ENCODE measurements at regions not wholly inside any gene's neighbourhood (a gene's known extent, or its start where the extent isn't known, plus 50 kb on each side); places are given as distances from the start of the nearest gene placed in this dataset.
"Not testable (repeated sequence)": the region's sequence is repeated elsewhere in the genome, so short reads cannot be mapped to it uniquely, and the experiment has no call there.

DNA sequence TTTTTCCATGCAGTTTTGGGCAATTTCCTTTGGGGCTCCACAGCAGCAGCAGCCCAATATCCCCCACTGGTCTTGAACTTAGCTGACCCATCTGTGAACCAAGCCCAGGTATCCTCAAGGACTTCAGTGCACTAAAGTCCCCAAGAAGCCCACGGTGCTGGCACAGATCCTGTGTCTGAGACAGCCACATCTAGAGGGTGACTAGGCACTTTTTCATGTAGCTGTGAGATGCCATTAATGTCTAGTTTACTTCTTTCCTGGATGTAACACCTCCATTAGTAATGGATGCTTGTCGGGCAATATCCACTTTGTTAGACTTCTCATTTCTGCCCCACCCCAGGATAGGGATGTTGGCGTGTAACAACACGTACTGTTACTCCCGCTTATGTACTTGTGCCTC is 117.9 kb downstream of the GPCPD1 start:
- DNase-seq: no peak

DNA sequence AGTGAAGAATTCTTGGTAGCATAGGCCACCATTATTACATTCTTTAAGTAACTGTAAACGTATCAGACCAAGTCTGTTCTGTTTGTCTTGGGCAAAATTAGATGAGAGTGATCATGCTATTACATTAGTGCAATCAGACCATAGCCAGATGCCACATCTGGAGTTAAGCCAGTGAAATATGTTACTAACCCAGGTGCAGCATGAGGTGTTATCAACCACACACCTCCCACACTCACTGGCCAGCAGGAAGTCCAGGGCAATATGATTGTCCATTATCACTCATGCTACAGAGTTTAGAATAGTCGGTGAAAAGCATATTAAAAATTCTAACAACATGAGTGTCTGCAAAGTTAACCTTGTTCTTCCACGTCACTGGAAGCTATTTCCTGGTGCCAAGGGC is 119.4 kb downstream of the GPCPD1 start:
- DNase-seq: no peak

- no peak for DNase-seq
Observed at GRCh38 chr20:5489601-5490000, 121.2 kb downstream of the GPCPD1 start.

- DNase-seq: no peak
Observed at GRCh38 chr20:5488823-5489222, 122.0 kb downstream of the GPCPD1 start.

GRCh38 chr20:5486377-5487054 is 124.3 kb downstream of the GPCPD1 start:
- no peak for DNase-seq

- no peak for DNase-seq
Observed at GRCh38 chr20:5484926-5485325, 125.9 kb downstream of the GPCPD1 start.

GRCh38 chr20:5484346-5484745 is 126.5 kb downstream of the GPCPD1 start:
- no peak for DNase-seq

GRCh38 chr20:5482791-5483190 is 128.0 kb downstream of the GPCPD1 start:
- DNase-seq: no peak

GRCh38 chr20:5481872-5482271 is 128.9 kb downstream of the GPCPD1 start:
- DNase-seq: no peak

DNA sequence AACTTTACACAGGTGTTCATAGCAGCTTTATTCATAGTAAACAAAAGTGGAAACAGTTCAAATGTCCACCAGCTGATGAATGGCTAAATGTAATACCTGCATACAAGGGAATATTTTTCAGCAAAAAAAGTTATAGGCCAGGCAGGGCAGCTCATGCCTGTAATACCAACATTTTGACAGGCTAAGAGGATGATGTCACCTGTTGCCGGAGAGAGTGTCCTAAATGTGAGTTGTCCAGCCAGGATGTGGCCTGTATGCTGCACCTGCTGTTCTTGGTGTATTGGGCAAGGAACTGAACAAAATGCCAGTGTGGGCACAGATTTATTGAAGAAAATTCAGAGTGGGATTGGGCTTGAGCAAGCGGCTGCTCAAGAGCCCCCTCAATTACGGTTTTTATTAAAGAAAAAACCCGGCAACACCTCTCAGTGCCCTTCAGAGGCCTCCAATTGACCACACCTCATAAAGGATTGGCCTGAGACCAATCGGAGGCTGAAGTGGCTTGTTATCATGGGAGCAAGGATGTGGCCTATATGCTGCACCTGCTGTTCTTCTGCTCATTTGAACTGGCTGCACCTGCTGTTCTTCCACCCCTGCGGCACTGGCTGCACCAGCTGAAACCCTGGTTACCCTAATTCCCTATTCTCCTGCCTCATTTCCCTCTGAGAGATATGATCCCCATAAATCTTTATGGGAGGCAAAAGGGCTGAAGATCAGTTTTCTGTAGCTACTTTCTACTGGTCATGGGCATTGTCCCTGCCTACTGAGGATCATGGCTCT is 129.8 kb downstream of the GPCPD1 start:
- no peak for DNase-seq

- DNase-seq: no peak
Observed at GRCh38 chr20:5474646-5475550, 135.9 kb downstream of the GPCPD1 start.

- not testable (repeated sequence) for DNase-seq
Observed at GRCh38 chr20:5471866-5472265, 138.9 kb downstream of the GPCPD1 start.

DNA sequence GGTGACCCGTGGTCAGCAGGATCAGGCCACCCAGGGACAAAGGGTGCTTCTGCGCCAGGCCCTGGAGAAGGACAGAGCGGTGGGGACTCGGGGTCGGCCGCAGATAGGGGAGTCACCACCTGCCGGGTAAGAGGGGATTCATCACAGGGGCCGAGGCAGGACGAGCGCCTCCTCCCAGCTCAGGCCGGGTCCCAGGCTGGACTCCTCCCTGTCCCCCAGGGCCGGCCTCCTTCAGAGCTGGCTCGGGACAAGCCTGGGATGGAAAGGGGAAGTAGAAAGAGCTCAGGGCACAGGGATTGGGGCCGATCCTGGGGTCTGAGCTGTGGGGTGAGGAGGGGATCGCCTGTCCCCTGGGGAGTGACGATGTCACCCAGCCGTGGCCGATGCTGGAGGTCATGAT is 139.4 kb downstream of the GPCPD1 start:
- DNase-seq: no peak

- no peak for DNase-seq
Observed at GRCh38 chr20:5470943-5471342, 139.9 kb downstream of the GPCPD1 start.

- no peak for DNase-seq
Observed at GRCh38 chr20:5470458-5470857, 140.3 kb downstream of the GPCPD1 start.

GRCh38 chr20:5469111-5469510 is 141.7 kb downstream of the GPCPD1 start:
- DNase-seq: no peak

GRCh38 chr20:5467086-5467485 is 143.7 kb downstream of the GPCPD1 start:
- no peak for DNase-seq

GRCh38 chr20:5465604-5465927 is 145.2 kb downstream of the GPCPD1 start:
- DNase-seq: no peak

- no peak for DNase-seq
Observed at GRCh38 chr20:5464901-5465603, 145.8 kb downstream of the GPCPD1 start.

DNA sequence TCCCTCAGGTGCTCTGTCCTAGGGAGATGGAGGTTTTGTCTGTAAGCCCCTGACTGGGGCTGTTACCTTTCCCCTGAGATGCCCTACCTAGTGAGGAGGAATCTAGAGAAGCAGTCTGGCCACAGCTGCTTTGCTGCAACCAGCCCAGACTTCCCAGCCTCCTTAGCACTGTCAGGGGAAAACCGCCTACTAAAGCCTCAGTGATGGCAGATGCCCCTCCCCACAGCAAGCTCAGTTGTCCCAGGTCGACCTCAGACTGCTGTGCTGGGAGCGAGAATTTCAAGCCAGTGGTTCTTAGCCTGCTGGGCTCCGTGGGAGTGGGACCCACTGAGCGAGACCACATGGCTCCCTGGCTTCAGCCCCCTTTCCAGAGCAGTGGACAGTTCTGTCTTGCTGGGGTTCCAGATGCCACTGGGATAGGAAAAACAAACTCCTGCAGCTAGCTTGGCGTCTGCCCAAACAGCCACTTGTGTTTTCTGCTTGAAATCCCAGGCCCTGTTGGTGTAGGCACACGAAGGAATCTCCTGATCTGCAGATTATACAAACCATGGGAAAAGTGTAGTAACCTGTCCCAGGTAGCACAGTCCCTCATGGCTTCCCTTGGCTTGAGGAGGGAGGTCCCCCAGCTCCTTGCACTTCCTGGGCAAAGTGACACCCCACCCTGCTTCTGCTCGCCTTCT is 146.4 kb upstream of the PROKR2 start:
- DNase-seq: no peak

- not testable (repeated sequence) for DNase-seq
Observed at GRCh38 chr20:5453745-5454144, 137.0 kb upstream of the PROKR2 start.

GRCh38 chr20:5453316-5453715 is 136.6 kb upstream of the PROKR2 start:
- not testable (repeated sequence) for DNase-seq
